Activated CD4-positive, CD25-positive, alpha-beta regulatory T cell treated with anti-CD3 and anti-CD28 coated beads, Interleukin-2, amount 50 U/mL, for 16 hours (primary cell): ENCODE measurements at regions not wholly inside any gene's neighbourhood (a gene's known extent, or its start where the extent isn't known, plus 50 kb on each side); places are given as distances from the start of the nearest gene placed in this dataset.
A peak's percentile ranks its signal among the peaks of the same experiment; 100 is the strongest.
"Not testable (repeated sequence)": the region's sequence is repeated elsewhere in the genome, so short reads cannot be mapped to it uniquely, and the experiment has no call there.

Source experiments
- DNase-seq: peaks from one replicate; pipeline ENCODE4 v3.0.0-alpha.2; 2020; ENCODE audit warnings: low read depth, low spot score

DNA sequence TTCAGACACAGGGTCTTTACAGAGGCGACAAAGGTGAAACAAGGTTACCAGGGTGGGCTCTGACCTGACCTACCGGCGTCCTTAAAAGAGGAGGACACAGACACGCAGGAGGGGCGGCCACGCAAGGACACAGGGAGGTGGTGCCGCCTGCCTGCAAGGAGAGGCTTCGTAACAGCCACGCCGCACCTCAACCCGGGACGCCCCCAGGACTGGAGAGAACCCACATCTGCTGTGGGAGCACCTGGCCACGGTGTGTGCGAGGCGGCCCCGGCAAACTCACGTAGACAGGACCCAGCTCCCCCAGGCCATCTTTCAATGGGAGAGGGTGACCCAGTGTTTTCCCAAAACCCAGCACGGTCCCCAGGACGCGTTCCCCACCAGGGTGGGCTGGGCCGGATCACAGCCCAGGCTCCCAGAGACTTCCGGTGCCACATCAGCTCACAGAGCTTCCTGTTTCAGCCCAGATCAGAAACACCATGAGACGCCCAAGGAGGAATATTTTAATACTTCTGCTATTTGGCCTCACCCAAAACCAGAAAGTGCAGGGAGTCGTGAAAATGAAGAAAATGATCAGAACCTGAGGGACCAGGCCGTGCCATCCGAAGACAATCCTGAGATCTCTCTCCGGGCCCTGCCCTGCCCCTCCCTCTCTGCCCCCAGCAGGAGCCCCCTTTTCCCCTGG lies 5417.4 kb upstream of the TPTE start:
- DNase-seq: not testable (repeated sequence)

DNA sequence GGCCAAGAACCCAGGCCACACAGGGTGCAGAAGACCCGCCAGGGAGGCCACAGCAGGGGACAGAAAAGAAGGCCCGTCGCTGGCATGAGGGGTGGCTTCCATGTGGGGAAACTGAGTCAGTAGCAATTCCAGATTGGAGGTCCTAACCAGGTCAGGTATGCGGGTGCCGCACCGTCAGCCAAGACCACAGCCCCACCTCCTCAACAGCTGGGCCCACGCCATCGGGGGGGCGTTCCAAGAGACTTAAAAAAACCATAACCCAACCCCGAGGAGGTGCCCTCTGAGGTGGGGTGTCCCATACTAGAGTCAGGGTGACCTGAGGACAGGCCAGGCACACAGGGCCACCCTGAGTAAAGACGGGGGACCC lies 5416.8 kb upstream of the TPTE start:
- DNase-seq: not testable (repeated sequence)

DNA sequence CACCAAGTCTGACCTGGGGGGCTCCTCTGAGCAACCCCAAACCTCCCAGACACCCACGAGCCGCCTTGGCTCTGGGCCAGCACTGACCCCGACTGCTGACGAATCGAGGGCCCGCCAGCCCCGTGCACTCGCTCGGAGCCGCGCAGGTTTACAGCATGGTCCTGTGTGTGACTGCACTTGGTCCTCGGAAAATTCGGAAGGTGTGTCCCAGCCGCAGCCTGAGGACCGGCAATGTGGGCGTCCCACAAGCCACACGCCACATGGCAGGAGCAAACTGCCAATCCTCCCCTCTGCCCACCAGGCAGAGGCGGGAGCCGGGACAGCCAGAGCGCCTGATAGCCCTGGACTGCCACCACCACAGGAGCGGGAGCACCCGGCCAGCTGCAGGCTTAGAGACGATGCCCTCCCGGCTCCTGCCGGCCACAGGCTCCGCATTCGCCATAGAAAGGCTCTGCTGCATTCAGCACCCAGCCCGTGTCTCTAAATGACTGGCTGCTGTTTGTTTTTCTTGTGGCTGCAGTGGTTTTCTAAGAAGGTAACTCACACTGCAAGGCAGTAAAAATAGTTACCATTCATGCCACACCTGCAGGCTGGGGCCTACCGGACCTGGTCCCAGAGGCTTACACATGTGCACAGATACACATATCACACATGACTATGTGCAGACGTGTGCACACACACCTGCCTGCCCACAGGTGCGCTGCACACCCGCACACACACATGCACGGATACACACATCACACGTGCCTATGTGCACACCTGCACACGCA lies 5415.3 kb upstream of the TPTE start:
- not testable (repeated sequence) for DNase-seq

DNA sequence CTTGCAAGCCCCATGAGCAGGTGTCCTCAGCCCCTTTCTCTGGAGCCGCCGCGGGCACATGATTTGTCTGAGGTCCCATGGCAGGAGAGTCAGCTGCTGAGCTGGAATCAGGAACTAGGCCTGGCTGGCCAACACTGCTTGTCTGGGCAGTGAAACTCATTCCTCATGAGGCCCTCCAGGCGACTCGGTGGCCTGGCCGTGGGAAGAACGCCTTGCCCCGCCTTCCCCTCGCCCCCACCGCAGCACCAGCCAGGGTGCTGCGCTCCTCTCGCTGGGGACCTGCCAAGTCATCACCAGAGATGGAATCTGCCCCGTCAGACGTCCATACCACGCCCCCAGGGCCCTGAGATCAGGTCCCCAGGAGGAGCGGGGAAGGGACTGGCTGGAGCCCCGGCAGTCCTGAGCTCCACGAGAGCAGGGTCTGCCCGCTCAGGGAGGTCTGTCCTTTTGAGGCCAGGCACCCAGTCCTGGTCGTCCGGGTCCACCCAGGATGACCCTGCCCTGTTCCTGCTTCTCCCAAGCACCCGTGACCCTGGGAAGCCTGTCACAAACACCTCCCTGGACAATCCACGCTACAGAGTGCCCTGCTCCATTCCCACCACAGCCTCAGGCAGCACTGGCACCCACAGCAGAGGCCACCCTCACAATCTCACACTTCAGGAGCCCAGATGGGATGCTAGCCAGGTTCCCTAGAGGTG lies 5414.5 kb upstream of the TPTE start:
- DNase-seq: not testable (repeated sequence)

DNA sequence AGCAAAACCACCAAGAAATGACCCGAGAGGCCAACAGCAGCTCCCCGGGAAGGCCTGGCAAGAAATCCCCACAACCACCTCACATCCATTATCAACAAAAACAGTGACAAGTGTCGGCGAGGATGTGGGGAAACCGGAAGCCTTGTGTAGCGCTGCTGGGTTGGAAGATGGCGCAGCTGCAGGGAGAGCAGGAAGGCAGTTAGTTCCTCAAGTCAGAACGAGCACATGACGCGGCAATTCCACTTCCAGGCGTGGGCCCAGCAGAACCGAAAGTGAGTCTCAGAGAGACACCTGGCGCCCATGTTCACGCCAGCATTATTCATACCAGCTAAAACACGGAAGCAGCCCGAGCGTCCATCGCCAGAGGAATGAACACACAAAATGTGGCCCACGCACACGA lies 5413.7 kb upstream of the TPTE start:
- not testable (repeated sequence) for DNase-seq

DNA sequence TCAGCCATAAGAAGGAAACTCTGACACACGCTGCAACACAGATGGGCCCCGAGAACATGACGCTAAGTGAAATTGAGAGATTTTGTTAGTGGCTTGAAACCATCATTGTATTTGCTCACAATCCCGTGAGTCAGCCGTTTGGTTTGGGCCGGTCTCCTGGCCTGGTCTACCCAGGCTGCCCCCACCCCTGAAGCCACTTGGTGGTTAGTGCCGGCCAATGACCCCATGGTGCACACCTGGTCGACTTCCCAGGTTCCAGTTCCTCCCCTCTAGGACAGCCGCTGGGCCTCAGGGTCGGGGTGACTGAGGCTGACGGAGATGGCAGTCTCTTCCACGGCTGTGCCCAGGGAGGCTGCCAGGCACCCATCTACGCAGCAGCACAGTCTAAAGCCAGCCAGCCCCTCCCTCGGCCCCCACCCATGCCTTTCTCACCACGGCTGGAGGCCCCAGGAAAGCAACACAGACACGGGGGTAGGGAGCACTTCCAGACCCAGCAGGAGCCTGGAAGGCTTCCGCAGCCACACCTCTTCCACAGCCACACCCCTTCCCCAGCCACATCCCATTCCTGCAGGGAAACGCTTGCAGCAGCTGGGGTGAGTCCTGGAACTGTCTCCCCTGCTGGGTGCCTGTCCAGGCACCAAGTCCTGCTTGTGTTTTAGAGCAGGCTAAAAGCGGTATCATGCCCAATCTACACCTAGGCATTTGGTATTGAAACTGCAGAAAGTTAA lies 5413.2 kb upstream of the TPTE start:
- not testable (repeated sequence) for DNase-seq

DNA sequence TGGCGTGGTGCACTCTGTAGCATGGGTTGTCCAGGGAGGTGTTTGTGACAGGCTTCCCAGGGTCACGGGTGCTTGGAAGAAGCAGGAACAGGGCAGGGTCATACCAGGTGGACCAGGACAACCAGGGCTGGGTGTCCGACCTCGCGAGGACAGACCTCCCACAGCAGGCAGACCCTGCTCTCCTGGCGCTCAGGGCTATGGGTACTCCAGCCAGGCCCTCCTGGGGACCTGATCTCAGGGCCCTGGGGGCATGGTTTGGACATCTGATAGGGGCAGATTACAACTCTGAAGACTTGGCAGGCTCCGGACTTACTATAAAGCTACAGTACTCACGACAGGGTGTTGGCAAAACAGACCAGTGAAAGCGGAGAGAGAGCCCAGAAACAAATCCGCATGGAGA lies 5410.2 kb upstream of the TPTE start:
- DNase-seq: not testable (repeated sequence)

DNA sequence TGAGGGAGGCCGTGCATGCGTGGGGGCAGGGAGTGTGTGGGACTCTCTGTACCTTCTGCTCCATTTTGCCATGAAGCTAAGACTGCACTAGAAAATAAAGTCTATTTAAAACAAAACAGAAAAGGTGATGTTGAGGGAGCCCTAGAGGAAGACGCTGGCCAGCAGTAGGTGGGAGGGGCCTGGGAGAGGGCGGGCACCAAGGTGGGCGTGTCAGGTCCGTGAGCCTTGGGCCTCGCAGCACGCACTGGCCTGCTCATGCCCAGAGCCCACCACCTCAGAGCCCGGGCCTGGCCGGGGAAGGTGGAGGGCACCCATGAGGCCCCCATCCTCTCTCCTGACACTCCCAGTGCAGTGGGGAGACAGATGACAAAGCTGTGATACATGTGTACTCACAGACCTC lies 5408.3 kb upstream of the TPTE start:
- not testable (repeated sequence) for DNase-seq

DNA sequence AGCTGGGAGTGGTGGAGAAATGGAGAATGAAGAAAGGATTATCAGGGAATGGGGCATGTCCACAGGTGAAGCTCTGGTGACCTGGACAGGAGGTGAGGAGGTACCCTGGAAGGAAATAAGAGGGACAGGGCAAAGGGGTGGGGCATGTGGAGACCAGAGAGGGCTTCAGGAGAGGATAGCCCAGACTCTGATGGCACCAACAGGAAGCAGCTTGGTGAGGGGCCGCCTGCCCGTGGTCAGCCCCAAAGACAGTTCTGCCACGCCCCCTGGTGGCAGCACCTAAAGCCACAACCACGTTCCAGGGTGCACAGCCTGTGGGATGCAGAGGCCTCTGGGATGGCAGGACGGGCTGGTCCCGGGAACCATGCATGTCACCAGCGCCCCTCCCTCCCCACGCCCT lies 5406.9 kb upstream of the TPTE start:
- not testable (repeated sequence) for DNase-seq

DNA sequence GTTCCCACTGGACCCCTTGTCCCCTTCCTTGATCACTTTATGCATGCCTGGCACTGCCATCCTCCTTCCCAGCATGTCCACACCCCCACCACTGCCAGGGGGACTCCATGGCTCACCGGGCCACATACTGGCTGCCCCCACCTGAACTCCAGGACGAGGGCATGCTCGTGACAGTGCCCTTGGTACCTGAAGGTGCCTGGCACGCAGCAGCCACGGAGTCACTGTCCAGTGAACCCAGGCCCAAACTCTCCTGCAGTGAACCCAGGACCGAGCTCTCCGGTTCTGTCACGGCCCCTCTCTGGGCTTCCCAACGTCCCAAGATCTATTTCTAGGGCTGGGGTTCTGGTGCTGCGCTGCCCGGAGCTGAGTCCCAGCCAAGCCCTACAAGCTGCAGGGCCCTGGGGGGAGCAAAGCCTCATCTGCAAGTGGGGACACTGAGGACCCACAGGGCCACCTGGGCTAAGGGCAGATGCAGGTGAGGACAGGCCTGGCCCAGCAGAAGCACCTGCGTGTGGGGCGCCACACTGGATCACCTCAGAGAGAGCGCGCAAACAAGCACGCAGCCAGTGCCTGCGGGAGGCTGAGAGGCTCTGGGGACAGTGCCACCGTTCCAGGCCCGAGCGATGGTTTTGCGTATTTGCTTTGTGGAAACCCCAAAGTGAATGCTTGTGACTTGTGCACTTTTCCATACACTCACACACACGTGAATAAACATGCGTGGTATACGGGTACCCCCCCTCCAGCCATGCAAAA lies 5406.3 kb upstream of the TPTE start:
- not testable (repeated sequence) for DNase-seq

DNA sequence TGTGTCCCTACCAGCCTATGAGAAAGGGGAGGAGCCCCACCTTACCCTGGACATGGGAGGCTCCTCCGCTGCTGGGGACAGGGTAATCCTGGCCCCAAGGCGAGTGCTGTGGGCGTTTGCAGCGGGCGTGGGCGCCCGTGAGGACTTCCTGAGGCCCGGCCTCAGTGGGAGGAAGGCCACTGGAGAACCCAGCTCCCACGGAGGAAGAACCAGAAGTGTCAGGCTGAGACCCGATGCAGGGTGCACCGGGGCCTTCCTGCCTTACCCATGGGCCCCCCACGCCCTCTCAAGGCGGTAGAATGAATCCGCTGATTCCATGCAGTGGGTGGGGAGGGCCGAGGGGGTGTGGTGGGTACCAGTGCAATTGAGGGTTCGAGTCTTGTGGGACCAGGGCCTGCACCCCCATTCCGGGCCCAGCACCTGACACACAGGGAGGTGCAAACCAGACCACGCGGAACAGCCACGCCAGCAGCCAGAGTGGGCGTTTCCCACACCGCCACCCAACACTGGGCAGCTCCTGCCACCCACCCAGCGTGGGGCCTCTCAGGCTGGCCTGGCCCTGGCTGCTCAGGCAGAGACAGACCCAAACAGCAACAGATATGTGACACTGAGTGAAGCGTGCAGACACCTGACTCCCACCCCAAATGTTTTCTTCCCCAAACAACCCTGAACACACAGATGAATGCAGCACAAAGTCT lies 5405.6 kb upstream of the TPTE start:
- DNase-seq: not testable (repeated sequence)

DNA sequence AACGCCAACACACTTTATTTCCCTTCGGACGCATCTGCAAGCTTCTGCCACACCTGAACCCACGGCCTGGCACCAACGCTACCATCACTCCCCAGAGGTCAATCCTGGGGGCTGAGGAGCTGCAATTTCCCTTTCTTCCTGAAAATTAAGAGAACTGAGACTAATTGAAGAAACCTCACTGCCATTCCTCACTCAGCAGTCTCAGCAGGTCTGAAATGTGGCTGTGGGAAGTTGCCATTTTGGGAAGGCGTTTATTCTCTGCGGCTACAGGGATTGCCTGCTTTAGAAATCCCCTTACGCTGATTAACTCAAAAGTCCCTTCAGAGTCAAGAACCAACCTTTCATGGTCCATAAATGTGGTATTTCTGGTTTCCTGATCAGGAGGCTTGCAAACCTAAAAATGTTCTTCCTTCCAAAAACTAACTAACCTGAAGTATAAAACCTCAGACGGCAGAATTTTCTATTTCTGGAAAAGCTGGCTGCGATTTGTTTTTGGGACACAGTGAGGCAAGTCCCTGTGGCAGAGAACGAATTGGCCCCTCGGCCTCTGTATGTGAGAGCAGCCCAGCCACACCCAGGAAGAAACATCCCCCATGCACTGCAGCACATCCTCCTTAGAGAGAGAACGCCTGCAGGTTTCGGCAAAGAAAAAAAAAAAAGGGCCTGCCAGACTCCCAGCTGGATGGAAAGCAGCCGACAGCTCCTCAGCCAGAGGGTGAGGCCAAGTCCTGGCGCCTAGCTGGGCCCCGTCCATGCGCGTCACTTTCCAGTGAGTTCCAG lies 5404.8 kb upstream of the TPTE start:
- DNase-seq: not testable (repeated sequence)

DNA sequence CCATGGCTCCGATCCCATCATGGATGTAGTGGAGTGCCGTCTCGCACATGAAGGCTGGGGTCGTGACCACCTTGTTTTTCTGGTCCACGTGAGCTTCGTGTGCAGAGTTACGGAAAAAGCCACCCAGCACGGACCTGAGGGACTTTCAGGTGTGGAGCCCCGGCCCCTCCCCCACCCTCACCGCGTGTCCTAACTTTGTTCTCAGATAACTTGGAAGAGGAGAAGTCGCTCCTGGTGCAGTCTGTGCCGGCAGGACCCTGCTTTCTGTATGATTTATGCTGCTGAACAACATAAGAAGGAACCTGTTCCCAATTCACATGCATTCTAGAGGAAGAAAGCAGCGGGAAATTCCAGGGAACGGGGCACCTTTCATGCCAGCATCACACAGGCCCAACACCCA lies 5404.2 kb upstream of the TPTE start:
- not testable (repeated sequence) for DNase-seq

DNA sequence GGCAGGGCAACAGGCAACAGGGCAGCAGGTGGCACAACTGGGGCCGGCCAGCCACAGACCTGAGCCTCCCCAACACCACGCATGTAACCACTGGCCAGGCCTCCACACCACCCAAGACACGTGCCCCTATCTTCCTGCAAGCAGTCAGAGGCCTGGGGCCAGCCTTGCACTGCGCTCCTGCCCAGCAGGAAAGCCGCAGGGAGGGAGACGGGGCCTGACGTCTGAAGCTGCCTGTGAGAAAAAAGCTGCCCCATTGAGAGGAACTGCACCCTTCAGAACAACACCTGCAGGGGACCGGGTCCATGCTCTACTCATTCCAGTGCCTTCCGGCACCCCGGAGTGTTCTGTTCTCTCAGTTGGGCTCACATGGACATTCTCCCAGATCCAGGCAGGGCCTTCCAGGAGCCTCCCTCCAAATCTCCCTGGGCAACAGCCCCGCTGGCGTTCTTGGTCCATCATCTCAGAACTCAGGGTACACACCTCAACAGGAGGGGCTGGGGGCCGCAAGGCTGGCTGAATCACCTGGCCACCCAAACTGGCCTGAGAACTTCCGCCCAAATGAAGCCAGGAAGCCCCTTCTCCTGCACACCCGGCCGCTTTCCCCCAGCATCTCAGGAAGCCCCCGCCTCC lies 5403.6 kb upstream of the TPTE start:
- DNase-seq: not testable (repeated sequence)

DNA sequence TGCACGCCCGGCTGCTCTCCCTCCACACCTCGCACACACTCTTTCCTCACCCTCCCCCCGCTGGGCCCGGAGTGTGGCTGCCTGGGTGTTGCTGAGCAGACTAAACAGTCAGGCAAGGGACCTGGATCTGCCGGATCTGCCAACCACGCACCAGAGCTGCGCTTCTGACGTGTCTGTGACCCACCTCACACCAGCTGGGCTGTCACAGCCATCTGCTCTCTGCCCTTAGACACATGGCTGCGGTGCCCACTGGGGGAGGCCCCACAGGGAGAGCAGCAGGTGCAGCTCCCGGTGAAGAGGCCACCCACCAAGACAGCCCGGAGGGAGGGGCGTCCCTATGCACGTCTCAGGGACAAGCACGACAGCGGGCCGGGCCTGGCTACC lies 5403.1 kb upstream of the TPTE start:
- DNase-seq: not testable (repeated sequence)

DNA sequence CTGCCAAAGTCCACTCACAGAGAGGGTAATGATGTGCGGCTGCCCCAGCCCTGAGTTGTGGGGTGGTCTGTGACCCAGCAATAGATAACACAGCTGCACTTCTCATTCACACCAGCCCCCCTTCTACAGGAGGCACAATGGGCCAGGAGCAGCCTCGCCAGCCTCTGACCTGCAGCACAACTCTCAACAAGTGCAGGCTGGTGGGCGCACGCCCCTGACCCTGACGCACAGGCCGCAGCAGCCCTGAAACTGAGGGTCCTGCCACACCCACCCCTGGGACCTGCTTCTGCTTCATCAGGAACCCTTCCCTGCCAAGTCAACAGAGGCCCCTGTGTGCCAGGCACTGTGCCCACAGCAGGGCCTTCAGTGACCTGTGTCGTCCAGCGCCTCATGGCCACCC lies 5402.2 kb upstream of the TPTE start:
- DNase-seq: not testable (repeated sequence)

DNA sequence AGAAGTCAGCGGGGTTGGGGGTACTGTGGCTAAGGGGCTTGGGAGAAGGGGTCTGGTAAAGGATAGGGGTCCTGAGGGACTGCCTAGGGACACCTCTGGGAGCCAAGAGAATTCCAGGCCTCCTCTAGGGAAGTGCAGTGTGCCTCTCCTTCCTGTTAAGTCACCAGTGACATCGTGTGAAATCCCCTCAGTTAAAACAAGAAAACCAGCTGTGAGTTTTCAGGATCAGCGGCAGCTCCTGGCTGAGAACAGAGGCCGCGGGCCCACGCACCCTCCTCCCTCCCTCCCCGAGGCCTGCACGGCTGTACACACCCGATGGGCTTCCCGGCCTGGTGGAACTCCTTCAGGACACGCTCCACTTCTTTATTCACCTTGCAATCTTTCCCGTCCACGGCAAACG lies 5400.0 kb upstream of the TPTE start:
- not testable (repeated sequence) for DNase-seq

DNA sequence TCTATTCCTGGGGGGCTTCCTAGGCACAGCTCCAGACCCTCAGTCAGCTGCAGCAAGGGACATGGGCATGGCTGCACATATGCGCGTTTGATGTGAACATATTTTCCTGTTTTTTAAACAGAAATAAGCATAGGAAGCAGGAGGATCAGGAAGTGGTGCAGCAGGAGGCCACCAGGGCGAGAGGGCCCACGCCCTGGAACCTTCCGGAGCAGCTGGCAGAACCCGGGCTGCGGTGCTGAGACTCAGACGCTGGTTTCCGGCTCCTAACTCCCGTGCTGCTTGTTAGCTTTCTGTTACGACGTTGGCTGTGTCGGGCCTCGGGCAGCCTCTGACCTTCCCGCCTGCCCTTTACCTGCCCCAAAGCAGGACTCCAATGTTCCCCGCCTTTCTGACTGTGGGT lies 5399.5 kb upstream of the TPTE start:
- DNase-seq: not testable (repeated sequence)

DNA sequence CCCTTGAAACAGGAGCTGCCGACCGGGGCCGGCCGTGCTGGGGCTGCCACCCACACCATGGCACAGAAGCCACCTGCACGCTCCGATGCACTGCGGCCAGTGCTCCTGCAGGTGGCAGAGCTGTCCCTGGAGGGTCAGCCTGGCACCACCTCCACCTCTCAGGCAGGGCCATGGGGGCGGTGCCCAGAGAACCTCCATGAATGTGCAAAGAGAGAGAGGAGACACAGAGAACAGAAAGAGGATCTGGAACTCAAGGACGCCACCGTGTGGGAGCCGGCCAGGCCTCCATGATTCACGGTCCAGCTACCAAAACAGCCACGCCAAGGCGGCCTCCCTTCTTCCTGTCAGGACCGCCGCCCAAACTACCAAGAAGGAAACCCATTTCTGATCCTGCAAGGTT lies 5397.7 kb upstream of the TPTE start:
- peak; percentile 33 for DNase-seq
